Stimulated activated CD8-positive, alpha-beta memory T cell treated with anti-CD3 and anti-CD28 coated beads, Interleukin-15, amount 100 ng/mL, for 48 hours (primary cell): ENCODE measurements at regions not wholly inside any gene's neighbourhood (a gene's known extent, or its start where the extent isn't known, plus 50 kb on each side); places are given as distances from the start of the nearest gene placed in this dataset.

Source experiments
- DNase-seq, 2 donors: peaks; one replicate each; pipeline ENCODE4 v3.0.0-alpha.2; 2020; ENCODE audit warnings: low read depth in 2 of 2

DNA sequence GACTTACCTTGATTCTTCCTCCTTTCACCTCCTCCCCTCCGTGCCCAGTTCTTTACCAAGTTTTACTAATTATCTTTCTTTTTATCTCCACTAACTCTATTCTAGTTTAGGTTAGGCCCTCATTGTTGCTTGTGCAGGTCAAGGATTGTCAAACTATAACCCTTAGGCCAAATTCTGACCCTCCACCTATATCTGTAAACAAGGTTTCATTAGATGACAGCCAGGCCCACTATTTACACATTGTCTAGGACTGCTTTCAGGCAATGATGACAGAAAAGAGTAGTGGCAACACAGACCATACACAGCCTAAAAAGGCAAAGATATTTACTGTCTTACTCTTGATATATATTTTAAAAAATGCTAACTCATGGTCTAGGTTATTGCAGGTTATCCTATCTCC is 212.0 kb downstream of the RAD51AP2 start:
- DNase-seq: no peak

DNA sequence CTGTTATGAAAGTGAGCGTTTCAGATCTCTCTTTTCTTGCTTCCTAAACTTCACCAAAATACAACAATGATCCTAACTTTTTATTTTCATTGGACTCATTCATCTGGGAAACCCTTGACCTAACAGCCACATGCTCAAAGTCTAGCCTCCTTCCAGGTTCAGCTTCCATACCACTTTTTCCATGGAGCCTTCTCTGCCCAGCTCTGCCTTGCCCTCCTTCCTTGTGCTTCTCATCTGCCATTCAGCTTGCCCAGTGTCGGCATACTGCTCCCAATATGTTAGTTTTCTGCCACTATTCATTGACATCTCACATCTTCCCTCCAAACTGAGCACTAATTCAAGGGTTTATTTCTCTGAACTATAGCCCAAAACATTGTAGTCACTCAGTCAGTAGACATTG is 214.7 kb downstream of the RAD51AP2 start:
- no peak for DNase-seq

DNA sequence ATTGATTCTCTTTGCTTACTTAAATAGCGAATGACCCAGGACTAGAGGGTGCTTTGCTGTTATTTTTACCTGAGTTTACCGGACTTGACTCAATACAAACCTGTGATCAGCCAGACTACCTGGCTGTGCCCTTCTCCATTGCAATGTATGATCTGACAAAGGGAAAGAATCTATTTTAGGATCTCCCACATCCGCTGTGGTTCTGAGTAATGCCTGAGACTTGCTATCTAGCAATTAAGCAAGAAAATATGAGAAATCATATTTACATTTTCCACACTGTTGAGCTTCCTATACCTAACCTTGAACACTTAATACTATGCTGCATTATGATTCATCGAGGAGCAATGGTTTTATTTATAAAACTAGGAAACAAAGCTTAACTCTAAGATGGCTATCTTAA is 215.2 kb downstream of the RAD51AP2 start:
- no peak for DNase-seq

DNA sequence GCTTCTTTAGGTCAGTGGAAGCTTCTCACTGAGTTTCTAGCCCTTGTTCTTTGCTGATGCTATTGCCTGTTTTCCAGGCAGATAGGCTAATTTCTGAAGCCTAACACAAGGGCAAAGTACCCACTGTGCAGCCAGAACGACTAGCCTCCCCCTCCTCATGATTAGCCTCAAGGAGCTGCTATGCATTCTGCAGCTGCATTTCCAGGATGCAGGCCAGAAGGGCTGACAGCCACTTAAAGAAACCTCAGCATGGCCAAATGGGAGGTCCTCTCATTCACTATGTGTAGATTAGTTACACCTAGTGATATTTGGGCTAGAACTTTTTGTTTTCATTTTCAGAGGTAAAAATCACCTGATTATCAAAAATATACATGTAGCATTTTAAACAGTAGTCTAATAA is 216.0 kb downstream of the RAD51AP2 start:
- no peak for DNase-seq

DNA sequence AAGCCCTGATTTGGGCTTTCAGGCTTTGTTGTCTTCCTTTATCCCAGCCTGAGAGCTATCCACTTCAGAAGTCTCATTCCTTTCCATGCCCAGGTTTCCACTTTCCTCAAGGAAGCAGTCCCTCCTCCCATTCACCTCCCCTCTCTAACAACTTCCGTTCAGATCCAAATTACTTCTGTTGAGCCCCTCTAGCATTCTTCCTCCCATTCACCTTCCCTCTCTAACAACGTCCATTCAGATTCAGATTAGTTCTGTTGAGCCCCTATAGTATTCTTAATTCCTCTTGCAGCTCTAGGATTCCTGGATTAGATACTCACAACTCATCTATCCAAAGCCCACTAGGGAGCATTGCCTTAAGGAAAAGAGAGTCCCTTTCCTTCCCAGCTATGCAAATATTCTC is 216.8 kb downstream of the RAD51AP2 start:
- DNase-seq: no peak

DNA sequence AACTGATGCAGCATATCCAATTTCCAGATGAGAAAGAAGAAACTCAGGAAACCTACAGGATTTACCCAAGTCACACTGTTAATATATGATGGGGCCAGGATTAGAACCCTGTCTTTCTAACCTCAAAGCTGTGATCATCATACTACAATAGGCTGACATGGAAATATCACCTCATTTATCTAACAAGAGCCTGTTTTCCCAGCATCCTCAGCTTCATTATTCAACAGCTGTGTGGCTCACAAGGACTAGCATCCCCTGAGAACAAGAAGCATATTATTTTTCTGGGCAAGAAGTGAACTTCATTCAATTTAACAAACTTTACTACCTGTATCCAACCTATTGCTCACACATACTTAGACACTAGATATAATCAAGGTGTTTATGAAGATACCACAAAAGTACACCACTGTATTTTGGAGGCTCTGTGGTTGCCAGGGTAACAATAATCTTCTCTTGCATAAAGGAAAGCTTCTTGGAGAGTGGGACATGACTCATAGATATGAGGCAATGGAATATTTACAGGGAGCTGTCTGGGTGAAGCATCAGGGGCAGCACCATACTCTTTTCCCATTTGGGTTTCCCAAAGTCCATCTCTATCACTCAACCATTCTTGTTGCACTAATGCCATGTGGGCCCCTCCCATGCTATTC is 218.2 kb downstream of the RAD51AP2 start:
- no peak for DNase-seq

DNA sequence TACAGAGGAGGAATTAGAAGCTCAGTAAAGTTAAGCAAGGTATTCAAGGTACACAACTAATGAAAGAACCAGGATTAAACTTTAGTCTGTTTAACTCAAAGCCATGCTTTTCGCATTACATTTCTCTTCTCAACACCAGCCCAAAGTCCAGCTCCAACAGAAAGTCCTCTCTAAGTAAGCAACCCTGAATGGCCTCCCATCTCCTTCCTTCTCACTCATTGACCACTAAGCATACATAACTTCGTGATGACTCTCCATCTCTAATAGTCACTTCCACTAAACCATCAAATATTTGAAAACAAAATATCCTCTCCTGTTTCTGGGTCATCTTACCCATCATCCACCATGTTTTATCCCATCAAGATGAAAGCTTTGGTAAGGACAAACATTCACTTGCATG is 219.8 kb downstream of the RAD51AP2 start:
- DNase-seq: no peak

DNA sequence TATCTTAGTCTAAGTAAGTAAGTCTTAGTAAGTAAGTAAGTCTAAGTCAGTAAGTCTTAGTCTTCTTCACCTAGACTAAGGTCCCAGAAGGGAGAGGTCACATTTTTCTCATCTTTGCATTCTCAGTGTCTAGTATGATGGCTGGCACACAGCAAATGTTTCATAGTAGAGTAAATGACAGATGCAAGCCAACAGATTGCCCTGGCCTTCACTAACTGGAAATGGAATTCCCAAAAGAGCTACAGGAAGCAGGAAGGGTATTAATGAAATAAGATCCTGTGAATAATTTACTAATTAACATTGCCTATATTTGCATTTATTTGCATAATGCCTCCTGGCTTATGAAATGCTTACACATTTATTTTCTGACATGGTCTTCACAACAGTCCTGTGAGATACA is 221.6 kb downstream of the RAD51AP2 start:
- DNase-seq: no peak

DNA sequence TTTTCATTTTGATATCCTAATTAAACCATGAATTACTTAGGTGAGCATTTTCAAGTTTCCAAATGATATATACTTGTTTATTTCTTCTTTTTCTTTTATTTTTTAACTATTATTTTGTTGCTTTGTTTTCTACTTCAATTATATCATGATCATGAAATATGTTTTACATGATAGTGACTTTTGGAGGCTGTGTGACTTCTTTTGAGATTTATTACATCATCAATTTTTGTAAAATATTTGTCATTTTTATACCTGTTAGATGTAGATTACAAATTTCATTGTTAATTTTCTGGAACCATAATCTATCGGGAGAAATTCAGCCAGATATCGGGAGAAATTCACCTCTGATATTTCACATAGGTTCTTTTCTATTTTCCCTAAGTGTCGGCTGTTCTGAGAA is 228.6 kb downstream of the RAD51AP2 start:
- DNase-seq: no peak

DNA sequence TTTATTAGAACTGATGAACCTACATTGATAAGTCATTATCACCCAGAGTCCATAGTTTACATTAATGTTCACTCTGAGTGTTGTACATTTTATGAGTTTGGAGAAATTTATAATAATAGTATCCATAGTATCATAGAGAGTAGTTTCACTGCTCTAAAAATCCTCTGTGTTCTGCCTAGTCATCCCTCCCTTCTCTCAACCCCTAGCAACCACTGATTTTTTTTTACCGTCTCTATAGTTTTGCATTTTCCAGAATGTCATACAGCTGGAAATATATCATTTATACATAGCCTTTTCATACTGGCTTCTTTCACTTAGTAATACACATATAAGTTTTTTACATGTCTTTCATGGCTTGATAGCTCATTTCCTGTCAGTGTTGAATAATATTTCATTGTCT is 231.1 kb downstream of the RAD51AP2 start:
- no peak for DNase-seq

DNA sequence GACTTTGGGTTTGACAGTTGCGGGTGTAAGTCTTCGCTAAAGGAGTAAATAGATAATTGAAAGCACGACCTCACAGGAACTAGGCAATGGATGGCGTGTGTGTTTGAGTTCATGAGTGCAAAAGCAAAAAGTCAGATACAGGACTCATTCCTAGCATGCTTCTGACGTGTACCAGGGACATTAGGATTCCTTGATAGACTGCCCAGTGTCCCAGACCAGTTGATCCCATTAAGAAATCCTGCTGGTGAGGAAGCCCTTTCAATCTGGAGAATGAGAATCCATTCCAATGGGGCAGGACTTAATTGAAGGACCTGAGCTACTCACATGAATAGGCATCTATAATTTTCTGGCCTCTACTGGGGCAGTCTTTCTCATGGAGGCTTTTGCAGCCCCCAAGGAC is 235.4 kb downstream of the RAD51AP2 start:
- no peak for DNase-seq

DNA sequence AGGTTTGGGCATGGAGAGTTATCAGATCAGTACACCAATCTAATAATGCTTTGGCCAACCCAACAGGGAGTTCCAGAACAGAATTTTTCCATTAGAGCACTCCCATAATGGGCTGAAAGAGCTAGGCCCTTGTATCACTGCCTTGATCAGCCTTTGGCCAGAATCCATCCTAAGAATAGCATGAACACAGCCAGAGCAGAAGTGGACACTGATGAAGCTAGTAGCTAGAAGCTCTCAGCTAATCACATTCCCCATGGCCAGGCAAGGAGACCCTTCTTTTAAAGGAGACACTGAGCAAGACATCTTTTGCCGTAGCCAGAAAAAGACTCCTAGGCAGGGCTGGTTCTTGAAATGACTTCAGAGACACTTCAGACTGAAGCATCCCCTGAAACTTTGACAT is 236.0 kb downstream of the RAD51AP2 start:
- DNase-seq: no peak

DNA sequence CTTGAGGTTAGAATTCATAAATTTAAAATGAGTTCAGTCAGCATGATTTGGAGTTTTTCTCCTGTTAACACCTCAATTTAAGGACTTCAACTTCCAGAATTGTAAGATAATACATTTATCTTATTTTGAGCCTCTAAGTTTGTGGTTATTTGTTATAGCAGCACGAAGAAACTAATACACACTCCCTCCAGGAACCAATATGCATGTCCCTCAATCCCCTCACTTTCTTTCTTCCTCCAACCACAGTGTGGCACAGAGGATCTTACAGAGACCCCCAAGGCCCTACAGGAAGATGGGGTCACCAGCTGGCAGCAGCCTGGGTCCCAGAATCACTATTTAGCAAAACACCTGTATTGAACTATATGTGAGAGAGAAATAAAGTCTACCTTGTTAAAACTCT is 242.0 kb downstream of the RAD51AP2 start:
- no peak for DNase-seq

DNA sequence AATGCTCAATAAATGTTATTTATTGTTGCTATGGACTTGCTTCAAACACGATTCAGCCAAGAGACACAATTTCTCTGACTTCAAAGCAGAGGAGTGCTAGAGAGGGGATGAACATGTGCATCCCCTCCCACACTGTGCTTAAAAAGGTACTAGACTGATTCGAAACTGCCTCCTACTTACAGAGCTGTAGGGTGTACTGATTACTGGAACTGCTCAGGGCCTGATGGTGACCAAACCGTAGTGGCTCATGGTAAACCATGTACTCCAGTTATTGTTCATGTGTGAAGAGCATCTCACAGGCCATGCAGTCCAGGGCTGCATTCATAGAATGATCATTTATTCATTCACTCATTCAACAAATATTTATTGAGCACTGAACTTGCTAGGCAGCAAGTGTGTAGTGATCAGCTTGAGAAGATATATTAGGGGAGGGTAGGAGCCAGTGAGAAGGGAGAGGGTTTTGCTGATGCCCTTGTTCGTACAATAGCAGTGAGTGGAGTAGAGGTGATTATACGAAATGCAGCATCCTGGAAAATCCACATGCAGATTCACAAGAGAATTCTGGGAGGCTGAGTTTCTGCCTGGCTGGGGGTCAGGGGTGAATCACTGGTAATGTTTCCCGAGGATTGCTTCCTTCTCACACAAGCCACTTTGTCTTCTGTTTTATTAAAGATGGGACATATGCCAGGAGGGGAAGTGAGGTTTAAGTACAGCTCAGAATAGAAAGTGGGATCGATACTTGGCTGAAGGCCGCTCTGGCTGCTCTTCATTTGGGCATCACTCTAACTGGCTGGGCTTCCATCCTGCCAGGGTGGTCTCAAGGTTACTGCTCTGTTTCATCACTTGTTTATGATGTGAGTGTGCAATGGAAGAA is 245.4 kb downstream of the RAD51AP2 start:
- no peak for DNase-seq

DNA sequence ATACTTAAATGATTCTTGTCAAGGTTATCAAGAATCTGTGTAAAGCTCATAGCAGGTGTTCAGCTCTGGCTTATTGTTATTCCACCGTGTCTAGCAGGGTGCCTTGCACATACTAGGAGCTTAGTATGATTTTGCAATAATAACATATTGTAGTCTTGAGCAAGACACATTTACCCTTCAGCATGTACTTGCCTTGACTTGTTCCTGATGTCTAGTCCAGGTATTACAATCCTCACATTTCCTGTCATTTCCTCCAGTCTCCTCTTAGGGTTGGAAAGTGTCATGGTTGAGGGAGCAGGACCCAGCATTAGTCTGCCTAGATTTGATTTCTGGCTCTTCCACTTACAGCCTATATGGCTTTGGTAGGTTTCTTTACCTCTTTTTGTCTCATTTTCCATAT is 246.1 kb downstream of the RAD51AP2 start:
- DNase-seq: no peak

DNA sequence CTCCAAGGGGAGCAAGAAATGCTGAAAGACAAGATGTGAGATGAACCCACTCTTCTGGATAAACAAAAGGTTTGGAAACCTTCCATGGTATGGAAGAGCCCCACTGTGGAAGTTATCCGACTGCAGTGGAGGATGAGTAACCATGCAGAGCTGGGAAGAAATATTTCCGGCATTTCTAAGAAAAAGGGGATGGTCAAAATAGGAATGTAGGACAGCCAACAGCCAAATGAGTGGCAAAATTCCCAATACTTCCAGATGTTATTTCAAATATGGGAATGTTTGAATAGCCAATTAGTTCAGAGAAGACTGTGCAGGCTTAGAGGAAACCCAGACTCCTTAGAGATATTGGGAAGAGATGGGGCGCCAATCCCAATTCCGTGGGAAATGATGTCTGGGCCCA is 246.8 kb downstream of the RAD51AP2 start:
- DNase-seq: no peak

DNA sequence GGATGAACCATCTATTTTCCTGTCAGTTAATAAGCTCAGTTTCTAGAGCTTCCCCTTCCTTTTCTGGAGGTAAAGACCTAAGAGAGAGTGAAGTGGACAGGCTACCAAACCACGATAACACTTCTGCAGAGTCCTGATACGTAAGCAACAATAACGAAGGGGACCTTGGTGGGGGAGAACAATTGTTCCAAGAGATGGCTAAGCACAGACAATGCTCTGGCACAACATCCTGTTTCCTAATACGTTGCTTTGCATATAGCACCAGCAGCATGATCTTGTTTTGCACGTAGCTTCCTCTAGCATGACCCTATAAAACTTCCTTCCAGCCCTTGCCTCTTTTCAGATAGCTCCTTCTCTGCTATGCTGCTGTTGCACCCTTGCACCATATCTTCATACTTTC is 247.3 kb downstream of the RAD51AP2 start:
- no peak for DNase-seq

DNA sequence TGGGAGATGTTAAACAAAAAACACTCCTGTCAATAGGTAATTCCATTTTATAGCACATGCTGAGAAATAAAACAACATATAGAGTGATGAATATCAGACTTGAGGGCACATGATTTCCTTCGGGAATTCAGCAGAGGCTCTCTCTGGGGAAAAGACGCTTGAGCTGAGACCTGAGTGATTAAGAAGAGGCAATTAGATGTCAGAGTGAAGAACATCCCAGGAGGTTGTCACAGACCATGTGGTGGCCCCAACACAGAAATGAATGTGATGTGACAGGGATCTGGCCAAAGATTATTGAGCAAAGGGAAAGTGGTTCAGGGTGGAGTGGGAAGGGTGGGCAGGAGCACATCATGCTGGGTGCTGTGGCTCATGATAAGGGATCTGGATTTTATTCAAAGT is 254.7 kb downstream of the RAD51AP2 start:
- no peak for DNase-seq

DNA sequence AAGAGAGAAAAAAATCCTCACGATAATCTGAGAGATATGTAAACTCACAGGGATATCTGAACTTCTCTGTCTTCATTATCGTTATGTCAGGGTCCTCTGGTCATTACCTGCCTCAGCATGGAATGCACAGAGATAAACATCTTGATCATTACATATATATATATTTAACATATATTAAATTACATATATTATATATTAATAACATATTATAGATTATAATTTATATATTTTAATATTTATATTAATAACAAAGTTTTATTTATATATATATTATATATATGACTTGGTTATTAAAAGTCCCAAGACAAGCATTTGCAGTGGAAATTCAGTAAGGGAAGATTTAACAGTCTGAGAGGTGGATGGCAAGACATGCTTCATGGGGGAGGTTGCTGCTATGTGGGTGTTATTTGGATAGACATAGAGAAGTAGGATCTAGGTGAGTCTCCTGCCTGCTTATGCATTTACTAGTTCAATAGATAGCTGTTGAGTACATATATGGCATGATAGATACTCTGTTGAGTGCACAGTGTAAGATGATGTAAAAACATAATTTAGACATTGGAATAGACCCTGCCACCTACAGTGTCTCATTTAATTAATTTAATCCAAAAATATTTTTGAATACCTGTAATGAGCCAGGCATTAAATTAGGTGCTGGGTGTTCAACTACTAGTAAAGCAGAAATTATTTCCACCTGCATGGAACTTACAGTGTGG is 255.2 kb downstream of the RAD51AP2 start:
- no peak for DNase-seq

DNA sequence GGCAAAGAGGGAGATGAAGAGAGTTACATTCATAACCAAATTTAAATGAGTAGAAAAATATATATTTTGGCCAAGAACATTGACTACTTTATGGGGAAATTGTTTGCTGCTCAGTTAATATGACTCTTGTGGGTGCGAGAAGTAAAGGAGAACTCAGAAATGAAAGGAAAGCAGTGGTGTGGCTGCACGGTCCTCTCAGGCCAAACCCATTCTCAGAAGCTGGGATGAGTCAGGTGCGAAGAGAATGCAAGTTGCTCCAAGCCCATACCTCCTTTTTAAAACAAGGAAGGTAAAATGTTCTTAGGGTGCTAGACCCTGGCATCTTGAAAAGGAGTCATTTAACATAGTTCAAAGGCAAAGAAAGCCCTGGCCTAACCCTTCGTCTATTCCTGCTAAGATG is 258.6 kb downstream of the RAD51AP2 start:
- no peak for DNase-seq

DNA sequence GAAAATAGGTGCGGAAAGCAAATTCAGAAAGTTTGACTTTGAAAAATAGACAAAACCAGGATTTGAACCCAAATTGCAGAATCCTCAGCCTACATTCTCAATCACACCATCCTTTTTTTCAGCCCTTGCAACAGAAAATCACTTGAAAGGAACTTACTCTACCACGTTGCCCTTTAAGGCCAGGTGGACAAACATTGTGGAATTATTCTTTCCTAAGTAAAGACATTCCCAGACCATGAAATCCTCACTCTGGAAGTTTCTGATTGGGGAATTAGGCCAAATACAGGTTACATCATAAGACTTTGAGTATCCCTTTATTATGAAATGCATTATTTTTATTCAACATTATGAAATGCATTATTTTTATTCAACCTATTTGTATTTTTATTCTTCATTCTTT is 259.4 kb downstream of the RAD51AP2 start:
- no peak for DNase-seq

DNA sequence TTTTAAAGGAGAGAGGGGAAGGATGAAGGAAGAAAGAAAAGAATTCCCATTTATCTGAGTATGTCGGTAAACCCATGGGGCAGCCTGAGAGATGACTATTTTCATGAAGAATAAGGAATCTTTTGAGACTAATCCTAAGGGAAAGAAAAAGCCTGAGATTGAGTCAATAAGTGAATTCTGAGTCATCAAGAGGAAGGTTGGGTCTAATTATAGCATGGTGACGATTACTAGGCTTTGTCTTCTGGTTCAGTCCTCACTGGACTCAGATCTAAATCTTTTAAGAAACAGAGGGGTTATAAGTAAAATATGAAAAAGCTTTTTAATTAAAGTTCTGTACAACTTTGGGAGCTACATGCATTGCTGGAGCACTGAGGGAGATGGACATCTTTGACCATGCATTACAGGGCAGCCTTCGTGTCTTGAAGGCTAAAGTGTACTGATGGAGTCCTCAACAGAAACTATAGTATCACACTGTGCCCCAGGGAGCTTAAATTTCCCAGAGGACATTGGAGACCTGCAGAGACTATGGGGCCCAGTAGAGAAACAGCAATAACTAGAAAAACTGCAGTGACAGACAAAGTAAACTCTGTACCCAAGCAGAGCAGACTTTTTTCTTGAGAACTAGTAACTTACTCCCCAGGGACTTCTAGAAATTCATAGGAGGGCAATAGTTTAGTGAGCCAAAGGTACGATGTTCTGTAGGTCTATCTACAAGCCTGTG is 260.9 kb downstream of the RAD51AP2 start:
- no peak for DNase-seq
